Vagina (tissue), 2 donors: ENCODE measurements at regions not wholly inside any gene's neighbourhood (a gene's known extent, or its start where the extent isn't known, plus 50 kb on each side); places are given as distances from the start of the nearest gene placed in this dataset.

ENCODE experiments used
- DNase-seq, 2 donors: peaks; one replicate each; pipeline ENCODE4 v3.0.0-alpha.2; 2017; ENCODE audit errors: extremely low spot score in 2 of 2
- H3K27ac ChIP-seq: fragments of 200-600 bp; sonication (generic); one replicate; pipeline ENCODE4 v1.5.1; 2019
- H3K27me3 ChIP-seq: fragments of 200-600 bp; sonication (generic); one replicate; pipeline ENCODE4 v1.5.1; 2019
- H3K36me3 ChIP-seq, 2 donors: fragments of 200-600 bp; sonication (generic); one replicate each; pipeline ENCODE4 v1.5.1; 2017 to 2019
- H3K4me1 ChIP-seq: fragments of 200-600 bp; sonication (generic); one replicate; pipeline ENCODE4 v1.5.1; 2019
- H3K4me3 ChIP-seq, 2 donors: fragments of 200-600 bp; sonication (generic); 1 replicate in 1 of 2; 2 replicates in 1 of 2; pipeline ENCODE4 v1.5.1; 2016 to 2019
- H3K9me3 ChIP-seq: fragments of 200-600 bp; sonication (generic); one replicate; pipeline ENCODE4 v1.5.1; 2019
- POLR2A ChIP-seq, 2 donors: fragments of 450-650 bp; IDR thresholded peaks; one replicate each; pipeline ENCODE4 v1.6.1; 2017; ENCODE audit warnings: antibody characterized with exemption in 2 of 2, mild to moderate bottlenecking in 2 of 2, moderate library complexity in 2 of 2
- POLR2AphosphoS5 ChIP-seq, 2 donors: sonication (generic); formaldehyde crosslinking; IDR thresholded peaks; one replicate each; pipeline ENCODE4 v1.9.0; 2017; ENCODE audit warnings: antibody characterized with exemption in 2 of 2, mild to moderate bottlenecking in 2 of 2, low read depth in 1 of 2; ENCODE audit not compliant: insufficient read depth in 1 of 2
- intact Hi-C: fragments of 100-400 bp; cut with DNase I; formaldehyde crosslinking; loops from one replicate; pipeline ENCODE4 v1.15.1; 2023
- TF ChIP-seq, protein P1 (sequence below), 3 experiments: fragments of 450-650 bp in 2 of 3; fragments of 200-600 bp in 1 of 3; sonication (generic) in 1 of 3; IDR thresholded peaks; one replicate each; pipeline ENCODE4 v1.5.1; 2017 to 2019; ENCODE audit warnings: antibody characterized with exemption in 3 of 3, mild to moderate bottlenecking in 2 of 3, moderate library complexity in 2 of 3

- intact Hi-C loops = no loop called here
- Histone ChIP-seq H3K9me3 (no peaks in the 10 kb centered on the region), H3K36me3 (no peaks in the 10 kb centered on the region), H3K4me3 (no peak overlapping the region), H3K27ac (no peak overlapping the region), H3K4me1 (peaks cover 45% of the 10 kb centered on the region), H3K27me3 (no peaks in the 10 kb centered on the region)
- DNase-seq = no peak
- TF ChIP-seq, protein P1, sequence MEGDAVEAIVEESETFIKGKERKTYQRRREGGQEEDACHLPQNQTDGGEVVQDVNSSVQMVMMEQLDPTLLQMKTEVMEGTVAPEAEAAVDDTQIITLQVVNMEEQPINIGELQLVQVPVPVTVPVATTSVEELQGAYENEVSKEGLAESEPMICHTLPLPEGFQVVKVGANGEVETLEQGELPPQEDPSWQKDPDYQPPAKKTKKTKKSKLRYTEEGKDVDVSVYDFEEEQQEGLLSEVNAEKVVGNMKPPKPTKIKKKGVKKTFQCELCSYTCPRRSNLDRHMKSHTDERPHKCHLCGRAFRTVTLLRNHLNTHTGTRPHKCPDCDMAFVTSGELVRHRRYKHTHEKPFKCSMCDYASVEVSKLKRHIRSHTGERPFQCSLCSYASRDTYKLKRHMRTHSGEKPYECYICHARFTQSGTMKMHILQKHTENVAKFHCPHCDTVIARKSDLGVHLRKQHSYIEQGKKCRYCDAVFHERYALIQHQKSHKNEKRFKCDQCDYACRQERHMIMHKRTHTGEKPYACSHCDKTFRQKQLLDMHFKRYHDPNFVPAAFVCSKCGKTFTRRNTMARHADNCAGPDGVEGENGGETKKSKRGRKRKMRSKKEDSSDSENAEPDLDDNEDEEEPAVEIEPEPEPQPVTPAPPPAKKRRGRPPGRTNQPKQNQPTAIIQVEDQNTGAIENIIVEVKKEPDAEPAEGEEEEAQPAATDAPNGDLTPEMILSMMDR (IDR thresholded peaks at IDR 0.05) = no peak
- TF ChIP-seq POLR2A (IDR thresholded peaks at IDR 0.05) (no peak), POLR2AphosphoS5 (IDR thresholded peaks at IDR 0.05; ENCODE audit: insufficient read depth in 1 of 2, low read depth in 1 of 2) (no peak)
Observed at GRCh38 chr14:71359823-71360222, 452.6 kb downstream of the PCNX1 start.

DNA sequence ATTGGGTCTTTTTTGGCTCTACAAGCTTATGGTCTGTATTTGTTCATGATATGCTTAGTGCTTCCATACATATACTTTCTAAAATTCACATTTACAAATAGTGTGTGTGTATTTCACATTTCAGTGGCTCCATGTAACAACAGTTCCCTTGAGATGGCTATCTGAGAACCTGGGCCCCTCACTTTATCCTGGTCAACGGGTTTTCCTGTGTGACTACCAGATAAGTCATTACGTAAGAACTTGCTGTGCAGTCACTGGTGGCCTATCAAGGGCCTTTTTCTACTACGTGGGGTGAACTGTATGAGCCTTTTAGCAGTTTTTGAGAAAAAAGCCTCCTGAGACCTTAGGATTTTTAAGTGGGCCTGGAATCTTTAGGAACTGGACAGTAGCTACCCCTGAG, 454.1 kb downstream of the PCNX1 start:
- TF ChIP-seq POLR2AphosphoS5 (IDR thresholded peaks at IDR 0.05; ENCODE audit: insufficient read depth in 1 of 2, low read depth in 1 of 2) (no peak), POLR2A (IDR thresholded peaks at IDR 0.05) (no peak)
- TF ChIP-seq, protein P1 (IDR thresholded peaks at IDR 0.05) = no peak
- intact Hi-C loops = no loop called here
- Histone ChIP-seq H3K9me3 (no peaks in the 10 kb centered on the region), H3K27me3 (no peaks in the 10 kb centered on the region), H3K4me1 (peaks cover 32% of the 10 kb centered on the region), H3K27ac (no peak overlapping the region), H3K36me3 (no peaks in the 10 kb centered on the region), H3K4me3 (no peak overlapping the region)
- no peak for DNase-seq

DNA sequence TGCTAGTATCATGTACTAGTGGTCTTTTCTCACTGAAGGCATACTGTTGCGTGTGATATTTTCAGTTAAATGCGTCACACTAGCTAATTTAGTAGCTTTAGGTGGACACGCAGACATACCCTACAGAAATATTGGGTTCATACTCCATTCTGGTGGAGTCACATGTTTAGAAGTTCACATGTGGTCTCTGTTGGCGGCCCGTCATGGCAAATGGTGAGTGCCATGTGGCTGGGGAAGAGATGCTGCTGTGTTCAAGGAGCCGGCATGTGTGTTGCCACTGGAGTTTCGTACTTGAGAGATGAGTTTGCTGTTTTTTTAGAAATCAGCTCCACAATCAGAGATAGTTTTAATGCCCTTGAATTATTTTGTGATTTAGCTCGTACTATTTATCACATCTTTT, 454.6 kb downstream of the PCNX1 start:
- no peak for TF ChIP-seq POLR2A (IDR thresholded peaks at IDR 0.05)
- TF ChIP-seq, protein P1 (IDR thresholded peaks at IDR 0.05) = no peak
- Histone ChIP-seq H3K36me3 (no peaks in the 10 kb centered on the region), H3K9me3 (no peaks in the 10 kb centered on the region), H3K27ac (no peak overlapping the region), H3K4me3 (no peak overlapping the region), H3K4me1 (peaks cover 32% of the 10 kb centered on the region), H3K27me3 (no peaks in the 10 kb centered on the region)
- DNase-seq = no peak
- intact Hi-C loops = no loop called here

DNA sequence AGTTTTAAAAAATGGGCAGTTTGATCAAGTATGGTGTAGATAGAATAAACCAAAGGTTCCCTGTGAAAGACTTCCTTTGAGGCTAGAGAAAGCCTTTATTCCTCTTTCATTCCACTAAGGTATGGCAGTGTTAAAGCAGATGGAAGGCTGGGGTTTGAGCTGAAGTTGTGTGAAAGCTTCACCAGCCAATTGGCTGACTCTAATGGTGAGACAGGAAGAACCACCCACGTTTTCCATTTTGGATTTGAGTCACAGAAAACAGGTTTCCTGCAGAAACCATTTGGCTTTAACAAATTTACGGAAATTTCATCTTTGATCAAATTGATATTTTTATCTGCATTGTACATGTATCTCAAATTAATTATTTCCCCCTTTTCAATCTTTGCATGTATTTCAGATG, 455.0 kb downstream of the PCNX1 start:
- no peak for DNase-seq
- Histone ChIP-seq H3K27me3 (no peaks in the 10 kb centered on the region), H3K9me3 (no peaks in the 10 kb centered on the region), H3K36me3 (no peaks in the 10 kb centered on the region), H3K27ac (no peak overlapping the region), H3K4me1 (peaks cover 32% of the 10 kb centered on the region), H3K4me3 (no peak overlapping the region)
- no peak for TF ChIP-seq POLR2AphosphoS5 (IDR thresholded peaks at IDR 0.05; ENCODE audit: insufficient read depth in 1 of 2, low read depth in 1 of 2)
- TF ChIP-seq, protein P1 (IDR thresholded peaks at IDR 0.05) = no peak
- TF ChIP-seq POLR2A (IDR thresholded peaks at IDR 0.05) = no peak
- intact Hi-C loops = no loop called here

- no peaks in the 10 kb centered on the region for H3K36me3 ChIP-seq
- H3K4me3 ChIP-seq = no peak overlapping the region
- intact Hi-C loops = no loop called here
- DNase-seq = no peak
- no peaks in the 10 kb centered on the region for H3K27me3 ChIP-seq
- TF ChIP-seq POLR2A (IDR thresholded peaks at IDR 0.05) = no peak
- H3K4me1 ChIP-seq = peaks cover 32% of the 10 kb centered on the region
- peak overlapping the region; percentile 62 for H3K27ac ChIP-seq
- no peaks in the 10 kb centered on the region for H3K9me3 ChIP-seq
Observed at GRCh38 chr14:71362920-71363584, 455.8 kb downstream of the PCNX1 start.
